ENCODE measurements at regions not wholly inside any gene's neighbourhood (a gene's known extent, or its start where the extent isn't known, plus 50 kb on each side); places are given as distances from the start of the nearest gene placed in this dataset.
"Not testable (repeated sequence)": the region's sequence is repeated elsewhere in the genome, so short reads cannot be mapped to it uniquely, and the experiment has no call there.

GRCh38 chr4:188287169-188287894 is 148.1 kb downstream of the TRIML1 start:
- no peak for DNase-seq

- DNase-seq, result no peak
These were observed 150.4 kb downstream of the TRIML1 start for GRCh38 chr4:188289531-188290125.

GRCh38 chr4:188295899-188296298 is 156.7 kb downstream of the TRIML1 start:
- no peak for DNase-seq

GRCh38 chr4:188296331-188296730 is 157.1 kb downstream of the TRIML1 start:
- DNase-seq, result no peak

- DNase-seq, result no peak
These were observed 158.6 kb downstream of the TRIML1 start for GRCh38 chr4:188297873-188298272.

- DNase-seq, result no peak
These were observed 159.9 kb downstream of the TRIML1 start for GRCh38 chr4:188299161-188299560.

GRCh38 chr4:188300385-188300784 is 161.1 kb downstream of the TRIML1 start:
- no peak for DNase-seq

- DNase-seq, result no peak
These were observed 166.4 kb downstream of the TRIML1 start for GRCh38 chr4:188305690-188306089.

- DNase-seq, result no peak
These were observed 168.3 kb downstream of the TRIML1 start for GRCh38 chr4:188307591-188307990.

- no peak for DNase-seq
These were observed 168.9 kb downstream of the TRIML1 start for GRCh38 chr4:188308142-188308541.

- DNase-seq, result no peak
These were observed 177.2 kb downstream of the TRIML1 start for GRCh38 chr4:188316391-188316790.

GRCh38 chr4:188328966-188329365 is 189.7 kb downstream of the TRIML1 start:
- no peak for DNase-seq

- DNase-seq, result no peak
These were observed 190.3 kb downstream of the TRIML1 start for GRCh38 chr4:188329521-188329920.

- no peak for DNase-seq
These were observed 193.0 kb downstream of the TRIML1 start for GRCh38 chr4:188332265-188332664.

- DNase-seq, result no peak
These were observed 197.7 kb downstream of the TRIML1 start for GRCh38 chr4:188336891-188337290.

- no peak for DNase-seq
These were observed 202.2 kb downstream of the TRIML1 start for GRCh38 chr4:188341428-188341827.

GRCh38 chr4:188346171-188346809 is 207.0 kb downstream of the TRIML1 start:
- no peak for DNase-seq

GRCh38 chr4:188347339-188347738 is 208.1 kb downstream of the TRIML1 start:
- no peak for DNase-seq

GRCh38 chr4:188349569-188349968 is 210.3 kb downstream of the TRIML1 start:
- not testable (repeated sequence) for DNase-seq

GRCh38 chr4:188363196-188363595 is 224.0 kb downstream of the TRIML1 start:
- DNase-seq, result no peak

GRCh38 chr4:188370777-188371176 is 231.5 kb downstream of the TRIML1 start:
- DNase-seq, result no peak

- no peak for DNase-seq
These were observed 232.8 kb downstream of the TRIML1 start for GRCh38 chr4:188372058-188372457.

GRCh38 chr4:188372829-188373228 is 233.6 kb downstream of the TRIML1 start:
- no peak for DNase-seq

GRCh38 chr4:188374871-188375270 is 235.6 kb downstream of the TRIML1 start:
- no peak for DNase-seq
